ENCODE measurements at regions not wholly inside any gene's neighbourhood (a gene's known extent, or its start where the extent isn't known, plus 50 kb on each side); places are given as distances from the start of the nearest gene placed in this dataset.

DNA sequence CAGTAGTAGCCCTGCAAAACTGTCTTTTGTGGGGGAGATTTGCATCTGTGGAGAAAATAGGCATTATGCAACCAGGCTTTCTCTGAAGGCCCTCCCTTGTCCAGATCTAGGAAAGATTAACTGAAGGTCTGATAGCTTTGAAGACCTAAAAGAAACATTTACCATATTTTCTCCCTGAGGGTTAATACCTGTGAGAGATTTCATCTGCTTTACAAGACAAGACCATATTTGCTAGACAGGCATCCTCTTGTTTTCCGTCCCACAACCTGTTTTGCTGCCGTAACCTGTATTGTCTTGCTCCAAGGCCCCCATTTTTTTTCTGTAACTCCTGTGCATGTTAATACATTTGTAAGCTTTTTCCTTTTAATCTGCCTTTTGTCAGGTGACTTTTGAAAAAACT is 1985.2 kb upstream of the CDH9 start:
- Histone ChIP-seq H3K4me2 (ENCODE audit: insufficient read depth, insufficient read length, low read length) (no peak overlapping the region), H3K79me2 (ENCODE audit: insufficient read depth, low read length) (no peaks in the 10 kb centered on the region), H4K5ac (ENCODE audit: insufficient read length, low read depth, low read length) (no peak overlapping the region), H2BK15ac (ENCODE audit: low read depth, low read length) (no peak overlapping the region), H2BK120ac (ENCODE audit: low read depth, low read length, poor library complexity, severe bottlenecking) (no peak overlapping the region), H4K20me1 (ENCODE audit: control insufficient read depth, insufficient read depth, insufficient read length) (no peaks in the 10 kb centered on the region), H3K56ac (ENCODE audit: insufficient read length, low read depth, low read length) (no peak overlapping the region), H3K14ac (ENCODE audit: insufficient read depth, low read length) (no peak overlapping the region), H2AK5ac (ENCODE audit: insufficient read length, low read length) (no peak overlapping the region), H3T11ph (ENCODE audit: low read length) (no peak overlapping the region), H3K27me3 (ENCODE audit: insufficient read depth, low read length) (no peaks in the 10 kb centered on the region), H3K4me1 (ENCODE audit: insufficient read depth, low read length) (no peaks in the 10 kb centered on the region), H3K18ac (ENCODE audit: insufficient read length, low read depth, low read length) (no peak overlapping the region), H2BK20ac (ENCODE audit: low read depth, low read length, poor library complexity, severe bottlenecking) (no peak overlapping the region), H2AFZ (ENCODE audit: low read length) (no peak overlapping the region), H3K23me2 (ENCODE audit: insufficient read length, low read depth, low read length, poor library complexity, severe bottlenecking) (no peaks in the 10 kb centered on the region), H4K8ac (replicated peaks; ENCODE audit: insufficient read length, low read depth, low read length) (no peak overlapping the region), H3K9ac (ENCODE audit: extremely low read depth, insufficient read length, low read length) (no peak overlapping the region), H3K4ac (ENCODE audit: low read depth, low read length) (no peak overlapping the region), H3K79me1 (ENCODE audit: insufficient read depth, low read depth, low read length, poor library complexity, severe bottlenecking) (no peaks in the 10 kb centered on the region), H4K91ac (ENCODE audit: insufficient read length, low read depth, low read length) (no peak overlapping the region), H3K9me3 (ENCODE audit: control insufficient read depth, low read depth, low read length) (no peaks in the 10 kb centered on the region), H2BK12ac (ENCODE audit: insufficient read length, low read depth, low read length) (no peak overlapping the region), H2BK5ac (ENCODE audit: insufficient read length, low read length) (no peak overlapping the region), H3K27ac (ENCODE audit: insufficient read length, low read depth, low read length) (no peak overlapping the region), H3K23ac (ENCODE audit: insufficient read length, low read depth, low read length) (no peak overlapping the region)
- Mint-ChIP-seq H3K36me3 (ENCODE audit: insufficient read depth in 1 of 3, low read depth in 3 of 3) (no peaks in the 10 kb centered on the region), H3K27me3 (ENCODE audit: low read depth) (no peaks in the 10 kb centered on the region), H3K4me1 (no peaks in the 10 kb centered on the region), H3K27ac (no peak overlapping the region), H3K4me3 (no peak overlapping the region), H3K9me3 (no peaks in the 10 kb centered on the region)
- TF ChIP-seq, protein P1, sequence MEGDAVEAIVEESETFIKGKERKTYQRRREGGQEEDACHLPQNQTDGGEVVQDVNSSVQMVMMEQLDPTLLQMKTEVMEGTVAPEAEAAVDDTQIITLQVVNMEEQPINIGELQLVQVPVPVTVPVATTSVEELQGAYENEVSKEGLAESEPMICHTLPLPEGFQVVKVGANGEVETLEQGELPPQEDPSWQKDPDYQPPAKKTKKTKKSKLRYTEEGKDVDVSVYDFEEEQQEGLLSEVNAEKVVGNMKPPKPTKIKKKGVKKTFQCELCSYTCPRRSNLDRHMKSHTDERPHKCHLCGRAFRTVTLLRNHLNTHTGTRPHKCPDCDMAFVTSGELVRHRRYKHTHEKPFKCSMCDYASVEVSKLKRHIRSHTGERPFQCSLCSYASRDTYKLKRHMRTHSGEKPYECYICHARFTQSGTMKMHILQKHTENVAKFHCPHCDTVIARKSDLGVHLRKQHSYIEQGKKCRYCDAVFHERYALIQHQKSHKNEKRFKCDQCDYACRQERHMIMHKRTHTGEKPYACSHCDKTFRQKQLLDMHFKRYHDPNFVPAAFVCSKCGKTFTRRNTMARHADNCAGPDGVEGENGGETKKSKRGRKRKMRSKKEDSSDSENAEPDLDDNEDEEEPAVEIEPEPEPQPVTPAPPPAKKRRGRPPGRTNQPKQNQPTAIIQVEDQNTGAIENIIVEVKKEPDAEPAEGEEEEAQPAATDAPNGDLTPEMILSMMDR (conservative IDR thresholded peaks at IDR 0.05) = no peak
- DNase-seq = no peak
- no CpG with 5 or more reads among the region's 2 CpGs for WGBS (ENCODE audit: extremely low coverage, insufficient read length, low lambda C conversion rate)

Measured in H9 (cell line).